Choroid plexus epithelial cell (primary cell): ENCODE measurements at regions not wholly inside any gene's neighbourhood (a gene's known extent, or its start where the extent isn't known, plus 50 kb on each side); places are given as distances from the start of the nearest gene placed in this dataset.
A peak's percentile ranks its signal among the peaks of the same experiment; 100 is the strongest.

Experiments used
- DNase-seq: peaks from one replicate; pipeline ENCODE4 v3.0.0-alpha.2; 2010; ENCODE audit warnings: low read depth
- H3K4me3 ChIP-seq: 2 replicates; pipeline ENCODE4 v1.5.1; 2011; ENCODE audit warnings: low read depth, mild to moderate bottlenecking, control low read depth, low read length, moderate library complexity
- CTCF ChIP-seq: conservative IDR thresholded peaks from 2 replicates; pipeline ENCODE4 v1.5.1; 2011; ENCODE audit warnings: low read depth, mild to moderate bottlenecking, control low read depth, inconsistent platforms, low read length, moderate library complexity

GRCh38 chr4:31139767-31140166 lies 419.6 kb downstream of the PCDH7 start:
- H3K4me3 ChIP-seq = no peak overlapping the region
- TF ChIP-seq CTCF = no peak
- no peak for DNase-seq

- no peak for TF ChIP-seq CTCF
- no peak for DNase-seq
- no peak overlapping the region for H3K4me3 ChIP-seq
Observed at GRCh38 chr4:31141095-31141831, 421.1 kb downstream of the PCDH7 start.

- H3K4me3 ChIP-seq = no peak overlapping the region
- no peak for TF ChIP-seq CTCF
- no peak for DNase-seq
Observed at GRCh38 chr4:31141832-31142142, 421.6 kb downstream of the PCDH7 start.

GRCh38 chr4:31146366-31146765 lies 426.2 kb downstream of the PCDH7 start:
- no peak for TF ChIP-seq CTCF
- no peak for DNase-seq
- H3K4me3 ChIP-seq = no peak overlapping the region

GRCh38 chr4:31148990-31149389 lies 428.8 kb downstream of the PCDH7 start:
- DNase-seq = no peak
- no peak for TF ChIP-seq CTCF
- no peak overlapping the region for H3K4me3 ChIP-seq

GRCh38 chr4:31156221-31156620 lies 436.1 kb downstream of the PCDH7 start:
- no peak for TF ChIP-seq CTCF
- DNase-seq = no peak
- no peak overlapping the region for H3K4me3 ChIP-seq

- DNase-seq = peak; percentile 2
- H3K4me3 ChIP-seq = no peak overlapping the region
- no peak for TF ChIP-seq CTCF
Observed at GRCh38 chr4:31160146-31160545, 440.0 kb downstream of the PCDH7 start.
